ENCODE measurements at regions not wholly inside any gene's neighbourhood (a gene's known extent, or its start where the extent isn't known, plus 50 kb on each side); places are given as distances from the start of the nearest gene placed in this dataset.
"Not testable (repeated sequence)": the region's sequence is repeated elsewhere in the genome, so short reads cannot be mapped to it uniquely, and the experiment has no call there.

DNA sequence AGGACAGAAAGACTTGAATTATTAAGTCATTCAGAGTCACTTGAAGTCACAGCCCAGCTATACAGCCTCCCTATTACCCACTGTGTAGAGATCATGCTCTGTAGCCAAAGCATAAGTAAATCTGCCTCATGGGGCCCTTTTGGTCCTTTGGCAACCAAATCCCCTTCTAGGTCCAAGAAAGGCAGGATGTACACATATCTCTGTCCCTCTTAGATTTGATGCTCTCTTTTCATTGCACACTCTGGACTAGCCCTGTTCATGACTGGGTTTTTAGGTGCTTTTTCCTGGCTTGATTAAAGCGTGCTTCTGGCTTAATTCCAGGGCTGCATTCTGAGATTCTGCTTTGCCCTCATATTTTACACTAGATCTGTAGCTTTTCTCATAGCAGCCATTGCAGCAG lies 296.8 kb downstream of the TENT5A start:
- DNase-seq = no peak

DNA sequence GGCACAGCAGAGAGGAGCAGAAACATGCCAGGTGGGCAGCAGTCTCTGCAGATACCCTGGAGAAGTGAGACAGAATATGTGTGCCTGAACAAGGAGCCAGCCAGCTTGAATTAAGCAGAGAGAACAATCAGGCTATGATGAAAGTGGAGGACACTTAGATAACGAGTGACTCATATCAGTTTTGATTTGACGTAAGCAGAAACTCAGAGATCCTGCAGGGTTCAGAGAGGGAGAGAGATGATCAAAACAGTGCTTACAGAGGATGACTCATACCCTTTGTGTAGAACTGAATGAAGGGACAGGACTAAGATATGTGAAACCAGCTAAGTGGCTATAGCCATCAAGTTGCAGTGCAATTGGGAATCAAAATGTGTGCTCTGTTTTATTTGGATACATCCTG lies 300.7 kb downstream of the TENT5A start:
- DNase-seq = peak; percentile 17

DNA sequence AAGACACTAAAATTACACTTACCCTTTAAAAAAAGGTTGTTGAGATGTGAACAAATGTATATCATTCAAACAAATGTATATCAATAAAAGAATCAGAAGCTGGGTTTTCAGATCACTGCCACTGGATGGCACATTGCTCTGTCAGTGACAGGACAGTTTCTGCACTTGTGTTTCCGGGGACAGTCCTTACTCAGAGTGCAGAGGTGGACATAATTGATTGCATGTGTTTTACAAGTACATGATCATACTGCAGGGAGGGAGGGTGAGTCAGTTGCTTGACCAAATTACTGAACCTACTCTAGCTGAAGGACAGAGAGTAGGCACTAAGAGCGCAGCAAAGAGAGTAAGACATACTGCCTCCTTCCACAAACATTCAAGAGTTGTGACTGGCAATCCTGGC lies 302.3 kb downstream of the TENT5A start:
- no peak for DNase-seq

GRCh38 chr6:81446509-81446908 lies 306.0 kb downstream of the TENT5A start:
- no peak for DNase-seq

- no peak for DNase-seq
Observed at GRCh38 chr6:81439417-81439816, 313.1 kb downstream of the TENT5A start.

- no peak for DNase-seq
Observed at GRCh38 chr6:81436990-81437389, 315.5 kb downstream of the TENT5A start.

- no peak for DNase-seq
Observed at GRCh38 chr6:81413306-81413705, 339.2 kb downstream of the TENT5A start.

- DNase-seq = no peak
Observed at GRCh38 chr6:81401970-81402690, 350.4 kb downstream of the TENT5A start.

GRCh38 chr6:81396916-81397315 lies 355.6 kb downstream of the TENT5A start:
- no peak for DNase-seq

- no peak for DNase-seq
Observed at GRCh38 chr6:81387163-81387562, 365.3 kb downstream of the TENT5A start.

DNA sequence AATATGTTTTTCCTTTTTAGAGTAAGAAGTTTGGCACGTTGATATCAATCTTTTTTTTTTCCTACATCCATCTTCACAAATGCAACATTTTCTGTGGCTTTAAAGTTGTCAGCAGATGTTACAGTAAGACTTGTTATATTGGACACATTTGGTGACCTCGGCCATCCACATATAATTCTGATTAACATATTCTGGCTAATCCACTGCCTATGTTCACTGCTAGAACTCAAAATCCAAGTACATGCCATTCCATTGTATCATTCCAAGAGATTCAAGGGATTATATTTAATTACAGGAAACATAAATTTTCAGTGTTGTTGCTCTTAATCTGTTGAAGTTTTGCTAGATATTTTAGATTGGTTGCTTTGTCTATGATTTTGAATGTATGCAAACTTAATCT lies 367.6 kb downstream of the TENT5A start:
- DNase-seq = no peak

GRCh38 chr6:81383472-81383871 lies 369.0 kb downstream of the TENT5A start:
- no peak for DNase-seq

- no peak for DNase-seq
Observed at GRCh38 chr6:81382852-81383251, 369.6 kb downstream of the TENT5A start.

- DNase-seq = no peak
Observed at GRCh38 chr6:81381382-81381916, 371.0 kb downstream of the TENT5A start.

- no peak for DNase-seq
Observed at GRCh38 chr6:81380718-81381338, 371.7 kb downstream of the TENT5A start.

DNA sequence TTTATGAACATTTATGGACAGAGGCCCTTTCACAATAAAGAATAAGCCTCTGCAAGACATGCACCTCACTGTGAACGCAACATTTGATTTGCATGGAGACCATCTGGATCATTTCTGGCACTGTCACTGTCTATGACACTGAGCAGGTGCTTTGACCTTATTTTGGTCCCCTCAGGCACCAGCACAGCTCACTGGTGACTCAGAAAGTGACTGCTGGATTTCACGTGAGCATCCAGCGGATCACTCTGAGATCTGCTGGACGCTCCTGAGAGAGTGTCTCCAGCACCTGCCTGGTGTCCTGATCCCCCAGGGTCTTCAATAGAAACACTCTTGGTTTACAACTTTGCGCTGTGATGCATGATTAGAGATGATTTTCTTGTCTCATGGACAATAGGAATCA lies 375.7 kb downstream of the TENT5A start:
- no peak for DNase-seq

- DNase-seq = no peak
Observed at GRCh38 chr6:81373414-81373813, 379.1 kb downstream of the TENT5A start.

- no peak for DNase-seq
Observed at GRCh38 chr6:81371930-81372329, 380.6 kb downstream of the TENT5A start.

GRCh38 chr6:81366972-81367371 lies 385.5 kb downstream of the TENT5A start:
- DNase-seq = no peak

- no peak for DNase-seq
Observed at GRCh38 chr6:81362246-81362645, 390.2 kb downstream of the TENT5A start.

- no peak for DNase-seq
Observed at GRCh38 chr6:81353262-81353661, 399.2 kb downstream of the TENT5A start.

GRCh38 chr6:81344026-81344425 lies 408.5 kb downstream of the TENT5A start:
- not testable (repeated sequence) for DNase-seq

DNA sequence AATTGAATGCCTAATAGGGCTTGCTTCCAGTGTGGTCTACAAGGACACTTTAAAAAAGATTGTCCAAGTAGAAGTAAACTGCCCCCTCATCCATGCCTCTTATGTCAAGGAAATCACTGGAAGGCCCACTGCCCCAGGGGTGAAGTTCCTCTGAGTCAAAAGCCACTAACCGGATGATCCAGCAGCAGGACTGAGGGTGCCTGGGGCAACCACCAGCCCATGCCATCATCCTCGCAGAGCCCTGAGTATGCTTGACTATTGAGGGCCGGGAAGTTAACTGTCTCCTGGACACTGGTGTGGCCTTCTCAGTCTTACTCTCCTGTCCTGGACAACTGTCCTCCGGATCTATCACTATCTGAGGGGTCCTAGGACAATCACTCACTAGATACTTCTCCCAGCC lies 411.5 kb downstream of the TENT5A start:
- DNase-seq = no peak

- DNase-seq = no peak
Observed at GRCh38 chr6:81331526-81331925, 421.0 kb downstream of the TENT5A start.

- no peak for DNase-seq
Observed at GRCh38 chr6:81328700-81329099, 423.8 kb downstream of the TENT5A start.
